ENCODE measurements at regions not wholly inside any gene's neighbourhood (a gene's known extent, or its start where the extent isn't known, plus 50 kb on each side); places are given as distances from the start of the nearest gene placed in this dataset.

DNA sequence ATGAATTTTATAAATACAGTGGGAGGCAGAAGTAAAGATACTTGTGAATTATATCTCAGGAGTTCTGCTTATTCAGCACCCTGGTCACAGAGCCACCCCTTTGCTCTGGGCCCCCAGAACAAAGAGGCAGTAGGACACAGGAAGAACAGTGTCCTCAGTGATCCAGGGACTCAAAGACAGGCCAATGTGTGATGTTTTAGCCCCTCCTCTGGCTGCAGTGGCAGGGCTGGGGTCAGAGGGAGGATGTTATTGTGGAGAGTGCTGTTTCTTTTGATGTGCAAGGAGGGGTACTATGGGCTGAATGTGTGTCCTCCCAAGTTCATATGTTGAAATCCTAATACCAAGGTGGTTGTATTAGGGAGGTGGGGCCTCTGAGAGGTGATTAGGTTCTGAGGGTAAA, 74.1 kb upstream of the MAP3K7 start:
- no peak for TF ChIP-seq POLR2AphosphoS5 (IDR thresholded peaks at IDR 0.05)
- TF ChIP-seq, protein P1, sequence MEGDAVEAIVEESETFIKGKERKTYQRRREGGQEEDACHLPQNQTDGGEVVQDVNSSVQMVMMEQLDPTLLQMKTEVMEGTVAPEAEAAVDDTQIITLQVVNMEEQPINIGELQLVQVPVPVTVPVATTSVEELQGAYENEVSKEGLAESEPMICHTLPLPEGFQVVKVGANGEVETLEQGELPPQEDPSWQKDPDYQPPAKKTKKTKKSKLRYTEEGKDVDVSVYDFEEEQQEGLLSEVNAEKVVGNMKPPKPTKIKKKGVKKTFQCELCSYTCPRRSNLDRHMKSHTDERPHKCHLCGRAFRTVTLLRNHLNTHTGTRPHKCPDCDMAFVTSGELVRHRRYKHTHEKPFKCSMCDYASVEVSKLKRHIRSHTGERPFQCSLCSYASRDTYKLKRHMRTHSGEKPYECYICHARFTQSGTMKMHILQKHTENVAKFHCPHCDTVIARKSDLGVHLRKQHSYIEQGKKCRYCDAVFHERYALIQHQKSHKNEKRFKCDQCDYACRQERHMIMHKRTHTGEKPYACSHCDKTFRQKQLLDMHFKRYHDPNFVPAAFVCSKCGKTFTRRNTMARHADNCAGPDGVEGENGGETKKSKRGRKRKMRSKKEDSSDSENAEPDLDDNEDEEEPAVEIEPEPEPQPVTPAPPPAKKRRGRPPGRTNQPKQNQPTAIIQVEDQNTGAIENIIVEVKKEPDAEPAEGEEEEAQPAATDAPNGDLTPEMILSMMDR (IDR thresholded peaks at IDR 0.05; ENCODE audit: poor library complexity, severe bottlenecking) = no peak
